HepG2 (cell line): ENCODE measurements at regions not wholly inside any gene's neighbourhood (a gene's known extent, or its start where the extent isn't known, plus 50 kb on each side); places are given as distances from the start of the nearest gene placed in this dataset.

ENCODE experiments used
- ARNT ChIP-seq: fragments of 450-650 bp; IDR thresholded peaks from 2 replicates; pipeline ENCODE4 v1.6.1; 2017
- EP300 ChIP-seq, 3 experiments: sonication (generic) in 1 of 3; formaldehyde crosslinking in 1 of 3; IDR thresholded peaks; 2 replicates each; pipeline versions ENCODE4 v1.5.1 to v1.6.1; 2011 to 2020; ENCODE audit warnings: low read depth in 2 of 3, low read length in 2 of 3, borderline replicate concordance in 1 of 3, improper control_type of control experiment in 1 of 3, mild to moderate bottlenecking in 1 of 3, missing genetic modification reagents in 1 of 3, moderate library complexity in 1 of 3
- HMG20B ChIP-seq: conservative IDR thresholded peaks from 2 replicates; pipeline ENCODE4 v1.6.1; 2016; ENCODE audit warnings: missing genetic modification reagents, missing compliant biosample characterization
- KLF9 ChIP-seq: IDR thresholded peaks from 2 replicates; pipeline ENCODE4 v1.6.1; 2016; ENCODE audit warnings: low read depth
- MBD4 ChIP-seq: IDR thresholded peaks from 2 replicates; pipeline ENCODE4 v1.6.1; 2012; ENCODE audit warnings: low read length, inconsistent platforms, borderline replicate concordance
- MEF2D ChIP-seq: sonication (generic); formaldehyde crosslinking; IDR thresholded peaks from 2 replicates; pipeline ENCODE4 v1.5.1; 2020; ENCODE audit warnings: mild to moderate bottlenecking, missing genetic modification reagents
- MTA1 ChIP-seq: sonication (generic); formaldehyde crosslinking; IDR thresholded peaks from 2 replicates; pipeline ENCODE4 v1.4.0; 2020; ENCODE audit warnings: missing genetic modification reagents, mild to moderate bottlenecking, borderline replicate concordance
- SATB2 ChIP-seq: sonication (generic); formaldehyde crosslinking; IDR thresholded peaks from 2 replicates; pipeline ENCODE4 v1.5.0; 2020; ENCODE audit warnings: missing genetic modification reagents
- ZKSCAN1 ChIP-seq: fragments of 150-350 bp; IDR thresholded peaks from 2 replicates; pipeline ENCODE4 v1.6.1; 2014; ENCODE audit warnings: low read length
- ZNF12 ChIP-seq: sonication (generic); formaldehyde crosslinking; IDR thresholded peaks from 2 replicates; pipeline ENCODE4 v1.5.0; 2020; ENCODE audit warnings: missing genetic modification reagents
- ZNF564 ChIP-seq: sonication (generic); formaldehyde crosslinking; IDR thresholded peaks from 2 replicates; pipeline ENCODE4 v1.8.1; 2023; ENCODE audit warnings: mild to moderate bottlenecking, missing genetic modification reagents
- TF ChIP-seq, protein P1 (sequence below): sonication (generic); formaldehyde crosslinking; IDR thresholded peaks from 2 replicates; pipeline ENCODE4 v1.5.0; 2020; ENCODE audit warnings: mild to moderate bottlenecking, missing genetic modification reagents, borderline replicate concordance
- TF ChIP-seq, protein P2 (sequence below): sonication (generic); formaldehyde crosslinking; IDR thresholded peaks from 2 replicates; pipeline ENCODE4 v1.4.0; 2020; ENCODE audit warnings: missing genetic modification reagents, borderline replicate concordance
- TF ChIP-seq, protein P3 (sequence below): sonication (generic); formaldehyde crosslinking; IDR thresholded peaks from 2 replicates; pipeline ENCODE4 v1.4.0; 2020; ENCODE audit warnings: mild to moderate bottlenecking, missing genetic modification reagents
- TF ChIP-seq, protein P4 (sequence below): sonication (generic); formaldehyde crosslinking; IDR thresholded peaks from 2 replicates; pipeline ENCODE4 v1.8.1; 2023; ENCODE audit warnings: mild to moderate bottlenecking, missing genetic modification reagents
- TF ChIP-seq, protein P5 (sequence below): sonication (generic); formaldehyde crosslinking; conservative IDR thresholded peaks from 2 replicates; pipeline ENCODE4 v1.4.0; 2020; ENCODE audit warnings: missing genetic modification reagents

DNA sequence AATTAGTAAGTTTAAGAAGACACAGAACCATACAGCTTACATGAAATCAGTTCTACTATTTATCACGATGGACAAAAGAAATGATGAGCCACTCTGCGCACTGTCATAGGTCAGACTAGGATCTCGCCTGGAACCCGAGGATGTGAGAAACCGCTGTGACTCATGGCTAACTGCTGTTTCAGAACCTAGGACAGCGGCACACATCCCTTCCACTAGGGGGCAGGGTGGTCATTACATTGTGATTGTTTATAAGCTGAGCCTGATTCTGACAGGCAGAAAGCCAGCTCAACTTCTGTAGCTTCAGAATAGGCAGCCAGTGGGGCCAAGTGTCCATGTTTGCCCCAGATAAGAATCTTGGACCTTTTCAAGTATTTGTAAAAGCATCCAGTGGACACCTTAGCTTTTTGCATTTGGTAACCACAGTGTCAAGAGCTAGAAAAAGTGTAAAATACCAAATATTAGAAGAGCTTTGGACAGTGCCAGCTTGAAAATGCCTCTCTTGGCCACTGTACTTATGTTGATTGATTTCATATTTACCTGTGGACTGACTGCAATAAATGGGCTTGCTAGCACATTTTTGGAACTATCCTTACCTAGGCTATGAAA lies 115.8 kb downstream of the KBTBD8 start (continued):
- TF ChIP-seq, protein P1, sequence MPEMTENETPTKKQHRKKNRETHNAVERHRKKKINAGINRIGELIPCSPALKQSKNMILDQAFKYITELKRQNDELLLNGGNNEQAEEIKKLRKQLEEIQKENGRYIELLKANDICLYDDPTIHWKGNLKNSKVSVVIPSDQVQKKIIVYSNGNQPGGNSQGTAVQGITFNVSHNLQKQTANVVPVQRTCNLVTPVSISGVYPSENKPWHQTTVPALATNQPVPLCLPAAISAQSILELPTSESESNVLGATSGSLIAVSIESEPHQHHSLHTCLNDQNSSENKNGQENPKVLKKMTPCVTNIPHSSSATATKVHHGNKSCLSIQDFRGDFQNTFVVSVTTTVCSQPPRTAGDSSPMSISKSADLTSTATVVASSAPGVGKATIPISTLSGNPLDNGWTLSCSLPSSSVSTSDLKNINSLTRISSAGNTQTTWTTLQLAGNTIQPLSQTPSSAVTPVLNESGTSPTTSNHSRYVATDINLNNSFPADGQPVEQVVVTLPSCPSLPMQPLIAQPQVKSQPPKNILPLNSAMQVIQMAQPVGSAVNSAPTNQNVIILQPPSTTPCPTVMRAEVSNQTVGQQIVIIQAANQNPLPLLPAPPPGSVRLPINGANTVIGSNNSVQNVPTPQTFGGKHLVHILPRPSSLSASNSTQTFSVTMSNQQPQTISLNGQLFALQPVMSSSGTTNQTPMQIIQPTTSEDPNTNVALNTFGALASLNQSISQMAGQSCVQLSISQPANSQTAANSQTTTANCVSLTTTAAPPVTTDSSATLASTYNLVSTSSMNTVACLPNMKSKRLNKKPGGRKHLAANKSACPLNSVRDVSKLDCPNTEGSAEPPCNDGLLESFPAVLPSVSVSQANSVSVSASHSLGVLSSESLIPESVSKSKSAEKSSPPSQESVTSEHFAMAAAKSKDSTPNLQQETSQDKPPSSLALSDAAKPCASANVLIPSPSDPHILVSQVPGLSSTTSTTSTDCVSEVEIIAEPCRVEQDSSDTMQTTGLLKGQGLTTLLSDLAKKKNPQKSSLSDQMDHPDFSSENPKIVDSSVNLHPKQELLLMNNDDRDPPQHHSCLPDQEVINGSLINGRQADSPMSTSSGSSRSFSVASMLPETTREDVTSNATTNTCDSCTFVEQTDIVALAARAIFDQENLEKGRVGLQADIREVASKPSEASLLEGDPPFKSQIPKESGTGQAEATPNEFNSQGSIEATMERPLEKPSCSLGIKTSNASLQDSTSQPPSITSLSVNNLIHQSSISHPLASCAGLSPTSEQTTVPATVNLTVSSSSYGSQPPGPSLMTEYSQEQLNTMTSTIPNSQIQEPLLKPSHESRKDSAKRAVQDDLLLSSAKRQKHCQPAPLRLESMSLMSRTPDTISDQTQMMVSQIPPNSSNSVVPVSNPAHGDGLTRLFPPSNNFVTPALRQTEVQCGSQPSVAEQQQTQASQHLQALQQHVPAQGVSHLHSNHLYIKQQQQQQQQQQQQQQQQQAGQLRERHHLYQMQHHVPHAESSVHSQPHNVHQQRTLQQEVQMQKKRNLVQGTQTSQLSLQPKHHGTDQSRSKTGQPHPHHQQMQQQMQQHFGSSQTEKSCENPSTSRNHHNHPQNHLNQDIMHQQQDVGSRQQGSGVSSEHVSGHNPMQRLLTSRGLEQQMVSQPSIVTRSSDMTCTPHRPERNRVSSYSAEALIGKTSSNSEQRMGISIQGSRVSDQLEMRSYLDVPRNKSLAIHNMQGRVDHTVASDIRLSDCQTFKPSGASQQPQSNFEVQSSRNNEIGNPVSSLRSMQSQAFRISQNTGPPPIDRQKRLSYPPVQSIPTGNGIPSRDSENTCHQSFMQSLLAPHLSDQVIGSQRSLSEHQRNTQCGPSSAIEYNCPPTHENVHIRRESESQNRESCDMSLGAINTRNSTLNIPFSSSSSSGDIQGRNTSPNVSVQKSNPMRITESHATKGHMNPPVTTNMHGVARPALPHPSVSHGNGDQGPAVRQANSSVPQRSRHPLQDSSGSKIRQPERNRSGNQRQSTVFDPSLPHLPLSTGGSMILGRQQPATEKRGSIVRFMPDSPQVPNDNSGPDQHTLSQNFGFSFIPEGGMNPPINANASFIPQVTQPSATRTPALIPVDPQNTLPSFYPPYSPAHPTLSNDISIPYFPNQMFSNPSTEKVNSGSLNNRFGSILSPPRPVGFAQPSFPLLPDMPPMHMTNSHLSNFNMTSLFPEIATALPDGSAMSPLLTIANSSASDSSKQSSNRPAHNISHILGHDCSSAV (CRISPR knock-in tag) = no peak
- TF ChIP-seq, protein P2, sequence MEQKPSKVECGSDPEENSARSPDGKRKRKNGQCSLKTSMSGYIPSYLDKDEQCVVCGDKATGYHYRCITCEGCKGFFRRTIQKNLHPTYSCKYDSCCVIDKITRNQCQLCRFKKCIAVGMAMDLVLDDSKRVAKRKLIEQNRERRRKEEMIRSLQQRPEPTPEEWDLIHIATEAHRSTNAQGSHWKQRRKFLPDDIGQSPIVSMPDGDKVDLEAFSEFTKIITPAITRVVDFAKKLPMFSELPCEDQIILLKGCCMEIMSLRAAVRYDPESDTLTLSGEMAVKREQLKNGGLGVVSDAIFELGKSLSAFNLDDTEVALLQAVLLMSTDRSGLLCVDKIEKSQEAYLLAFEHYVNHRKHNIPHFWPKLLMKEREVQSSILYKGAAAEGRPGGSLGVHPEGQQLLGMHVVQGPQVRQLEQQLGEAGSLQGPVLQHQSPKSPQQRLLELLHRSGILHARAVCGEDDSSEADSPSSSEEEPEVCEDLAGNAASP (CRISPR knock-in tag) = peak; percentile 93
- TF ChIP-seq, protein P3, sequence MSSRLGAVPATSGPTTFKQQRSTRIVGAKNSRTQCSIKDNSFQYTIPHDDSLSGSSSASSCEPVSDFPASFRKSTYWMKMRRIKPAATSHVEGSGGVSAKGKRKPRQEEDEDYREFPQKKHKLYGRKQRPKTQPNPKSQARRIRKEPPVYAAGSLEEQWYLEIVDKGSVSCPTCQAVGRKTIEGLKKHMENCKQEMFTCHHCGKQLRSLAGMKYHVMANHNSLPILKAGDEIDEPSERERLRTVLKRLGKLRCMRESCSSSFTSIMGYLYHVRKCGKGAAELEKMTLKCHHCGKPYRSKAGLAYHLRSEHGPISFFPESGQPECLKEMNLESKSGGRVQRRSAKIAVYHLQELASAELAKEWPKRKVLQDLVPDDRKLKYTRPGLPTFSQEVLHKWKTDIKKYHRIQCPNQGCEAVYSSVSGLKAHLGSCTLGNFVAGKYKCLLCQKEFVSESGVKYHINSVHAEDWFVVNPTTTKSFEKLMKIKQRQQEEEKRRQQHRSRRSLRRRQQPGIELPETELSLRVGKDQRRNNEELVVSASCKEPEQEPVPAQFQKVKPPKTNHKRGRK (CRISPR knock-in tag) = no peak
- peak; percentile 90 for TF ChIP-seq HMG20B
- TF ChIP-seq MTA1 = no peak
- TF ChIP-seq KLF9 = peak; percentile 91; the same call in 1 of the 2 replicates
- peak; percentile 93 for TF ChIP-seq ZNF12 (CRISPR knock-in tag)
- peak; percentile 98 for TF ChIP-seq SATB2 (CRISPR knock-in tag)
- TF ChIP-seq MEF2D = peak; percentile 60; the same call in 1 of the 2 replicates
- no peak for TF ChIP-seq ARNT
- TF ChIP-seq ZNF564 (CRISPR knock-in tag) = no peak
- TF ChIP-seq MBD4 = no peak
- peak in 1 of 2 experiments; percentile 23; a peak in 1 of 4 replicates for TF ChIP-seq EP300 (IDR thresholded peaks at IDR 0.05; ENCODE audit: low read depth in 2 of 2, low read length in 2 of 2)
- TF ChIP-seq EP300 (CRISPR knock-in tag; IDR thresholded peaks at IDR 0.05; ENCODE audit: borderline replicate concordance) = peak; percentile 49; the same call in 1 of the 2 replicates
- TF ChIP-seq ZKSCAN1 = no peak
- TF ChIP-seq, protein P4, sequence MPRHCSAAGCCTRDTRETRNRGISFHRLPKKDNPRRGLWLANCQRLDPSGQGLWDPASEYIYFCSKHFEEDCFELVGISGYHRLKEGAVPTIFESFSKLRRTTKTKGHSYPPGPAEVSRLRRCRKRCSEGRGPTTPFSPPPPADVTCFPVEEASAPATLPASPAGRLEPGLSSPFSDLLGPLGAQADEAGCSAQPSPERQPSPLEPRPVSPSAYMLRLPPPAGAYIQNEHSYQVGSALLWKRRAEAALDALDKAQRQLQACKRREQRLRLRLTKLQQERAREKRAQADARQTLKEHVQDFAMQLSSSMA (CRISPR knock-in tag) = no peak
- TF ChIP-seq, protein P5, sequence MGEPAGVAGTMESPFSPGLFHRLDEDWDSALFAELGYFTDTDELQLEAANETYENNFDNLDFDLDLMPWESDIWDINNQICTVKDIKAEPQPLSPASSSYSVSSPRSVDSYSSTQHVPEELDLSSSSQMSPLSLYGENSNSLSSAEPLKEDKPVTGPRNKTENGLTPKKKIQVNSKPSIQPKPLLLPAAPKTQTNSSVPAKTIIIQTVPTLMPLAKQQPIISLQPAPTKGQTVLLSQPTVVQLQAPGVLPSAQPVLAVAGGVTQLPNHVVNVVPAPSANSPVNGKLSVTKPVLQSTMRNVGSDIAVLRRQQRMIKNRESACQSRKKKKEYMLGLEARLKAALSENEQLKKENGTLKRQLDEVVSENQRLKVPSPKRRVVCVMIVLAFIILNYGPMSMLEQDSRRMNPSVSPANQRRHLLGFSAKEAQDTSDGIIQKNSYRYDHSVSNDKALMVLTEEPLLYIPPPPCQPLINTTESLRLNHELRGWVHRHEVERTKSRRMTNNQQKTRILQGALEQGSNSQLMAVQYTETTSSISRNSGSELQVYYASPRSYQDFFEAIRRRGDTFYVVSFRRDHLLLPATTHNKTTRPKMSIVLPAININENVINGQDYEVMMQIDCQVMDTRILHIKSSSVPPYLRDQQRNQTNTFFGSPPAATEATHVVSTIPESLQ = peak; percentile 99
